Astrocyte (in vitro differentiated cells and primary cell): ENCODE measurements at regions not wholly inside any gene's neighbourhood (a gene's known extent, or its start where the extent isn't known, plus 50 kb on each side); places are given as distances from the start of the nearest gene placed in this dataset.

Experiments used
- DNase-seq: peaks from one replicate; pipeline ENCODE4 v3.0.0-alpha.2; 2010; ENCODE audit warnings: low read depth
- FAIRE-seq: peaks from 2 replicates; lab custom pipeline; 2011; peaks lifted over from hg19 to GRCh38; lab: Jason Lieb, UNC
- H2AFZ ChIP-seq: 2 replicates; pipeline ENCODE4 v1.6.0; 2012; ENCODE audit warnings: low read depth, low read length, inconsistent platforms
- H3K27ac ChIP-seq: 2 replicates; pipeline ENCODE4 v1.5.1; 2011; ENCODE audit warnings: low read depth, low read length, inconsistent platforms
- H3K27me3 ChIP-seq: 2 replicates; pipeline ENCODE4 v1.6.0; 2011; ENCODE audit warnings: low read length, inconsistent platforms; ENCODE audit not compliant: insufficient read depth
- H3K36me3 ChIP-seq: 2 replicates; pipeline ENCODE4 v1.5.1; 2011; ENCODE audit warnings: low read length, inconsistent platforms; ENCODE audit not compliant: insufficient read depth
- H3K4me1 ChIP-seq: 2 replicates; pipeline ENCODE4 v1.5.1; 2011; ENCODE audit warnings: low read length, inconsistent platforms; ENCODE audit not compliant: insufficient read depth
- H3K4me2 ChIP-seq: 2 replicates; pipeline ENCODE4 v1.6.0; 2012; ENCODE audit warnings: low read length, inconsistent platforms
- H3K4me3 ChIP-seq: 2 replicates; pipeline ENCODE4 v1.5.1; 2011; ENCODE audit warnings: low read depth, mild to moderate bottlenecking, low read length, inconsistent platforms; ENCODE audit not compliant: insufficient read depth
- H3K79me2 ChIP-seq: 2 replicates; pipeline ENCODE4 v1.6.0; 2012; ENCODE audit warnings: mild to moderate bottlenecking, low read length, inconsistent platforms; ENCODE audit not compliant: insufficient read depth
- H3K9ac ChIP-seq: 2 replicates; pipeline ENCODE4 v1.6.0; 2012; ENCODE audit warnings: mild to moderate bottlenecking, low read length, inconsistent platforms
- H3K9me3 ChIP-seq: 2 replicates; pipeline ENCODE4 v1.5.1; 2012; ENCODE audit warnings: low read depth, mild to moderate bottlenecking, low read length, inconsistent platforms; ENCODE audit not compliant: insufficient read depth
- H4K20me1 ChIP-seq: 2 replicates; pipeline ENCODE4 v1.6.0; 2012; ENCODE audit warnings: low read length, inconsistent platforms; ENCODE audit not compliant: insufficient read depth
- H3K27ac Mint-ChIP-seq: one replicate; pipeline ENCODE4 v1.8.0; 2021; ENCODE audit warnings: mild to moderate bottlenecking, mixed read lengths; ENCODE audit not compliant: unreplicated experiment
- H3K27me3 Mint-ChIP-seq: one replicate; pipeline ENCODE4 v1.8.0; 2021; ENCODE audit warnings: low read depth, mixed read lengths; ENCODE audit not compliant: unreplicated experiment
- H3K36me3 Mint-ChIP-seq: one replicate; pipeline ENCODE4 v1.8.0; 2021; ENCODE audit warnings: low read depth, mixed read lengths; ENCODE audit not compliant: unreplicated experiment
- H3K4me1 Mint-ChIP-seq: one replicate; pipeline ENCODE4 v1.8.0; 2021; ENCODE audit warnings: low read depth, mixed read lengths; ENCODE audit not compliant: unreplicated experiment
- H3K4me3 Mint-ChIP-seq: one replicate; pipeline ENCODE4 v1.8.0; 2021; ENCODE audit warnings: mild to moderate bottlenecking, moderate library complexity, mixed read lengths; ENCODE audit not compliant: unreplicated experiment
- H3K9me3 Mint-ChIP-seq: one replicate; pipeline ENCODE4 v1.8.0; 2021; ENCODE audit warnings: mild to moderate bottlenecking, mixed read lengths; ENCODE audit not compliant: unreplicated experiment
- EZH2 ChIP-seq: IDR thresholded peaks from 2 replicates; pipeline ENCODE4 v1.6.1; 2012; ENCODE audit warnings: mild to moderate bottlenecking, low read length, inconsistent platforms; ENCODE audit not compliant: insufficient read depth
- TF ChIP-seq, protein P1 (sequence below): IDR thresholded peaks from 2 replicates; pipeline ENCODE4 v1.5.1; 2011; ENCODE audit warnings: low read depth, mild to moderate bottlenecking, inconsistent platforms, low read length, moderate library complexity; ENCODE audit not compliant: insufficient read depth

DNA sequence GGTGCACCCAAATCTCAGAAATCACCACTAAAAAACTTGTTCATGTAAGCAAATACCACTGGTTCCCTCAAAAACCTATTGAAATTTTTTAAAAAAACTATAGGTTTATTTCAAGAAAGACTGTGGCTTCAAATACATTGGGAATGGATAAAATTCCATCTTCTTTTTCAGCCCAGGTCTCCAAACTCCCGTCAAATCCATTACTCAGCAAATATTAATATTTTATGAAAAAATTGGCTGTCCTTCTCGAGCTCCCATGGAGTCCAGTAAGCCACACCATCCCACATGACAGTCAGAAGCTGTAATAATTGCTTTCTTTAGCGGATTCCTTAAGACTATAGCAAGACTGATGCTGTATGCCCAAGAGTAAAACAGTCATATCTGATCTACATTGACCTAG is 204.4 kb upstream of the DOK6 start:
- Histone ChIP-seq H3K27ac (no peak overlapping the region), H3K27me3 (no peaks in the 10 kb centered on the region), H4K20me1 (no peaks in the 10 kb centered on the region), H3K9me3 (no peaks in the 10 kb centered on the region), H3K4me2 (no peak overlapping the region), H2AFZ (no peak overlapping the region), H3K79me2 (no peaks in the 10 kb centered on the region), H3K4me1 (no peaks in the 10 kb centered on the region), H3K9ac (no peak overlapping the region), H3K4me3 (no peak overlapping the region), H3K36me3 (no peaks in the 10 kb centered on the region)
- no peak overlapping the region for H3K4me3 Mint-ChIP-seq
- H3K36me3 Mint-ChIP-seq, result no peaks in the 10 kb centered on the region
- DNase-seq (no peak), FAIRE-seq (no peak)
- H3K4me1 Mint-ChIP-seq, result no peaks in the 10 kb centered on the region
- H3K27me3 Mint-ChIP-seq, result no peaks in the 10 kb centered on the region
- no peak overlapping the region for H3K27ac Mint-ChIP-seq
- no peaks in the 10 kb centered on the region for H3K9me3 Mint-ChIP-seq
- TF ChIP-seq EZH2, result no peak
- TF ChIP-seq, protein P1, sequence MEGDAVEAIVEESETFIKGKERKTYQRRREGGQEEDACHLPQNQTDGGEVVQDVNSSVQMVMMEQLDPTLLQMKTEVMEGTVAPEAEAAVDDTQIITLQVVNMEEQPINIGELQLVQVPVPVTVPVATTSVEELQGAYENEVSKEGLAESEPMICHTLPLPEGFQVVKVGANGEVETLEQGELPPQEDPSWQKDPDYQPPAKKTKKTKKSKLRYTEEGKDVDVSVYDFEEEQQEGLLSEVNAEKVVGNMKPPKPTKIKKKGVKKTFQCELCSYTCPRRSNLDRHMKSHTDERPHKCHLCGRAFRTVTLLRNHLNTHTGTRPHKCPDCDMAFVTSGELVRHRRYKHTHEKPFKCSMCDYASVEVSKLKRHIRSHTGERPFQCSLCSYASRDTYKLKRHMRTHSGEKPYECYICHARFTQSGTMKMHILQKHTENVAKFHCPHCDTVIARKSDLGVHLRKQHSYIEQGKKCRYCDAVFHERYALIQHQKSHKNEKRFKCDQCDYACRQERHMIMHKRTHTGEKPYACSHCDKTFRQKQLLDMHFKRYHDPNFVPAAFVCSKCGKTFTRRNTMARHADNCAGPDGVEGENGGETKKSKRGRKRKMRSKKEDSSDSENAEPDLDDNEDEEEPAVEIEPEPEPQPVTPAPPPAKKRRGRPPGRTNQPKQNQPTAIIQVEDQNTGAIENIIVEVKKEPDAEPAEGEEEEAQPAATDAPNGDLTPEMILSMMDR, result no peak

DNA sequence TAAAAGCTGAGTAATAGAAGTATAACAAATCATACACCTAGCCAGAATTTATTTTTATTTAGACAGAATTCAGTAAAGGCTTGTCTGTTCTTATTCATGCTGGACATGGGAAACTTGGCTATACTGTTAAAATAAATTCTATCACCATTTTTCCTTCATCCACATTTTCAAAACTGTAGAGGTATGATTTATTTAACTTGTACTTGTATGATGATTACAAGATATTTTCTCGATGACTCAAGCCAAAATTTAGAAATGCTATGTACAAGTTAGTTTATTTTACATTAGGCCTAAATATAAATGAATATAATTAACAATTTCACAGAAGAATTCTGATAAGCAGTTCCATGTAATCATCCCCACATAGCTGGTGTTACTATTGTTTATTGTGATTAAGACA is 194.8 kb upstream of the DOK6 start:
- DNase-seq, result no peak

DNA sequence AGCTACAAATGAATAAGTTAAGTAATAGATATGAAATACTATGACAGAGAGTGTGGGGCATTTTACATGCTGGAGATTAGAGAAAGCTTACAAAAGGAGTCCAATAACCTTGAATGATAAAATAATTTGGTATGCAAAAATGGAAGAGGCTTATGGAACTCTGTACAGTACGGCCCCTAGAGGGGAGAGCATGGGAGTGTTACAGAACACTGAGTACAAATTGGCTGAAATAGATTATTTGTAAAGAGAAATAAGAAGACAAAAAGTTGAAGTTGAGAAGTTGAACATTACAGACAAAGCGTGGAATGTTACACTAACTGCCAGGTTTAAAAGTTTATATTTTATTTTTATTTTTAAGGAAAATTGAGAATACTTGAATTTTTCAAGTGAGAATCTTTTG is 192.1 kb upstream of the DOK6 start:
- no peaks in the 10 kb centered on the region for H3K4me1 ChIP-seq
- no peak for DNase-seq
- no peak overlapping the region for H2AFZ ChIP-seq
- Mint-ChIP-seq H3K27me3 (no peaks in the 10 kb centered on the region), H3K4me1 (no peaks in the 10 kb centered on the region), H3K27ac (no peak overlapping the region), H3K9me3 (no peaks in the 10 kb centered on the region), H3K4me3 (no peak overlapping the region), H3K36me3 (no peaks in the 10 kb centered on the region)
- no peaks in the 10 kb centered on the region for H4K20me1 ChIP-seq
- no peak overlapping the region for H3K4me2 ChIP-seq
- no peak overlapping the region for H3K4me3 ChIP-seq
- H3K9ac ChIP-seq, result no peak overlapping the region
- H3K36me3 ChIP-seq, result no peaks in the 10 kb centered on the region
- no peak overlapping the region for H3K27ac ChIP-seq
- no peaks in the 10 kb centered on the region for H3K79me2 ChIP-seq
- H3K27me3 ChIP-seq, result no peaks in the 10 kb centered on the region
- FAIRE-seq, result no peak
- H3K9me3 ChIP-seq, result no peaks in the 10 kb centered on the region
- TF ChIP-seq, protein P1, result no peak
- no peak for TF ChIP-seq EZH2

More for the DNA sequence above, 194.8 kb upstream of the DOK6 start:
- Histone ChIP-seq H3K27me3 (no peaks in the 10 kb centered on the region), H3K4me2 (no peak overlapping the region), H2AFZ (no peak overlapping the region), H4K20me1 (no peaks in the 10 kb centered on the region), H3K9me3 (no peaks in the 10 kb centered on the region), H3K27ac (no peak overlapping the region), H3K36me3 (no peaks in the 10 kb centered on the region), H3K79me2 (no peaks in the 10 kb centered on the region), H3K9ac (no peak overlapping the region), H3K4me1 (no peaks in the 10 kb centered on the region), H3K4me3 (no peak overlapping the region)
- no peak for TF ChIP-seq EZH2
- TF ChIP-seq, protein P1, result no peak
- no peak overlapping the region for H3K4me3 Mint-ChIP-seq
- H3K36me3 Mint-ChIP-seq, result no peaks in the 10 kb centered on the region
- H3K27ac Mint-ChIP-seq, result no peak overlapping the region
- no peaks in the 10 kb centered on the region for H3K4me1 Mint-ChIP-seq
- no peaks in the 10 kb centered on the region for H3K27me3 Mint-ChIP-seq
- no peak for FAIRE-seq
- H3K9me3 Mint-ChIP-seq, result no peaks in the 10 kb centered on the region
